NCI-H2196 treated with DMSO at 0.1 percent for 48 hours (cell line): ENCODE measurements at regions not wholly inside any gene's neighbourhood (a gene's known extent, or its start where the extent isn't known, plus 50 kb on each side); places are given as distances from the start of the nearest gene placed in this dataset.

ENCODE experiments used
- DNase-seq: peaks from one replicate; lab custom pipeline; 2025; ENCODE audit not compliant: unreplicated experiment; lab: John Stamatoyannopoulos, UW

GRCh38 chr9:91126761-91127445 is 234.8 kb downstream of the AUH start:
- DNase-seq = no peak

- no peak for DNase-seq
These were observed 234.1 kb downstream of the AUH start for GRCh38 chr9:91127653-91128052.

GRCh38 chr9:91130796-91131318 is 230.9 kb downstream of the AUH start:
- no peak for DNase-seq

GRCh38 chr9:91131433-91131839 is 230.3 kb downstream of the AUH start:
- no peak for DNase-seq

- no peak for DNase-seq
These were observed 229.1 kb downstream of the AUH start for GRCh38 chr9:91132576-91133073.

GRCh38 chr9:91134608-91135007 is 227.1 kb downstream of the AUH start:
- DNase-seq = no peak

- DNase-seq = no peak
These were observed 224.3 kb downstream of the AUH start for GRCh38 chr9:91137391-91137790.

GRCh38 chr9:91138760-91139159 is 223.0 kb downstream of the AUH start:
- DNase-seq = no peak

- no peak for DNase-seq
These were observed 220.2 kb downstream of the AUH start for GRCh38 chr9:91141407-91141965.

GRCh38 chr9:91143162-91143561 is 218.6 kb downstream of the AUH start:
- DNase-seq = no peak

GRCh38 chr9:91143642-91144041 is 218.1 kb downstream of the AUH start:
- DNase-seq = no peak

GRCh38 chr9:91144769-91145168 is 216.9 kb downstream of the AUH start:
- DNase-seq = no peak

GRCh38 chr9:91145496-91145895 is 216.2 kb downstream of the AUH start:
- DNase-seq = no peak

GRCh38 chr9:91146391-91147019 is 215.2 kb downstream of the AUH start:
- no peak for DNase-seq

- DNase-seq = no peak
These were observed 214.5 kb downstream of the AUH start for GRCh38 chr9:91147079-91147708.

- DNase-seq = no peak
These were observed 213.4 kb downstream of the AUH start for GRCh38 chr9:91148306-91148705.

- DNase-seq = no peak
These were observed 211.3 kb downstream of the AUH start for GRCh38 chr9:91150273-91150997.

GRCh38 chr9:91150998-91151717 is 210.6 kb downstream of the AUH start:
- DNase-seq = no peak

- DNase-seq = no peak
These were observed 210.0 kb downstream of the AUH start for GRCh38 chr9:91151718-91152095.

- no peak for DNase-seq
These were observed 207.0 kb downstream of the AUH start for GRCh38 chr9:91154686-91155085.
